Left hindlimb (tissue), 1 donor: ENCODE measurements at regions not wholly inside any gene's neighbourhood (a gene's known extent, or its start where the extent isn't known, plus 50 kb on each side); places are given as distances from the start of the nearest gene placed in this dataset.

ENCODE experiments used
- DNase-seq: peaks from one replicate; pipeline ENCODE4 v3.0.0-alpha.2; 2018

GRCh38 chr2:188077757-188078156, 213.9 kb upstream of the GULP1 start:
- no peak for DNase-seq

DNA sequence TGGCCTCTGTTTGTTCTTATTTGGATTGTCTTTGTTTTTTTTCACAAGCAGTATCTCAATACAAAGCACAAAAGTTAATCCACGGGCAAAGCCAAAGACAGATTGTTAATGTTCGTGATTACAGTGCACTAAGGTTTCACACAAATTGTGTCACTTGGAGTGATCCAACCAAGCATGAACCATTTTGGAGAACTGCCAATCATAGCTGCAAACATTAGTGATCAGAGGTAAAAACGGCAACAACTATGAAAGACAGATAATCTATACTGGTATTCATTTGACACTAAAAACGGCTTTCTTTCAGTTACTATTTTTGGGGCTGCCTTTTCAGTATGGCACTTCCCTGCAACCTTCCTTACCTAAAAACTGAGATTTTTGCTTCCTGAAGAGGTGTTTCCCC, 213.1 kb upstream of the GULP1 start:
- DNase-seq, result no peak

GRCh38 chr2:188079196-188079595, 212.5 kb upstream of the GULP1 start:
- DNase-seq, result no peak

- DNase-seq, result no peak
Observed at GRCh38 chr2:188085421-188085820, 206.3 kb upstream of the GULP1 start.

DNA sequence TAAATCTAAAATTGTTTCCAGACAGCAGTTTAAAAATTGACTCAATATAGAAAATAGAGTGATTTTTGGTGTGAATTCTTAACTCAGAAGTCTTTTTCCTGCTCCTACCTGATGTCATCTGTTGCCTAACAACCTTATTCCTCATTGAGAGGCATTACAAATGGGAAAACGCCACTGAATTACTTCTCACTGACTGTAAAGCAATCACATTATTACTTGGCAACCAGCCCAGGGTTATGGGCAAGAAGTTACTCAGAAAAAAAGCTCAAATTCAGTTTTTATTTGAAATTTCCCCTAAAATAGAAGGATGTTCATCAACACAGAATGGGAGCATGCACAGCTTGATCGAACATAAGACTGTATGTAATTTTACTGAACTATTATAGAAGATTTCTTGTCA, 201.8 kb upstream of the GULP1 start:
- no peak for DNase-seq

DNA sequence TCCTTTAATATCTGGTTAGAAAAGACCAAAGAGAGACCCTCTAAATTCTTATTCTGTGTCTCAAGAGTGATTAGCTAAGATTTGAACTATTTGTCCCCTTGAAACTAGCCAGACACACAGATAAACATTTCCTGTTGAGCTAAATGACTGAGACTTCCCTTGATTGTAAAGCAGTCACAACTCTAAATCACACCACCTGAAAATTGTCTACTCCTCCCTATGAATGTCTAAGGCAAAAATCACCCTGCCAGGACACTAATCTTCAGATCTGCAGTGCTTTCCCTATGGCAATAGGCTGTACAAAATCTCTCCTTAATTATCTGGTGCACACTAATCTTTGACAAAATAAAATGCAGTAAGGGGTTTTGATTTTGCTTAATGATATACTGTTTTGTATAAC, 200.5 kb upstream of the GULP1 start:
- DNase-seq, result no peak

DNA sequence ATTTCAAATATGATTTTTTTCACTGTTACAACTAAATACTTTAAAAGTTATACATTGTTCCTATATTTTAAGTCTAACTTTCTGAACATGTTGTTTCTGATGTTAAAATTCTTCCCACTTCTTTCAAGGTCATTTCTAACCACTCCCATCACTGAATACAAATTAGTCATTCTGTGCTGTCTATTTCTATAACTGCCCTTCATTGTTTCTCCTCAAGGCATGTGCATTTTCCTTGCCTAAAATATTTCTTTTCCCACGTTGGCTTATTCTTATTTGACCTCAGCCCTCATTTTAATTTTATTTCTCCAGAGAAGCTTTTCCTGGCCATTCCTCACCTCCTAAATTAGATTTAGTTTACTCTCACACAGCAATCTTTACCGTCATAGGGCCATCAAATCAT, 198.9 kb upstream of the GULP1 start:
- no peak for DNase-seq

DNA sequence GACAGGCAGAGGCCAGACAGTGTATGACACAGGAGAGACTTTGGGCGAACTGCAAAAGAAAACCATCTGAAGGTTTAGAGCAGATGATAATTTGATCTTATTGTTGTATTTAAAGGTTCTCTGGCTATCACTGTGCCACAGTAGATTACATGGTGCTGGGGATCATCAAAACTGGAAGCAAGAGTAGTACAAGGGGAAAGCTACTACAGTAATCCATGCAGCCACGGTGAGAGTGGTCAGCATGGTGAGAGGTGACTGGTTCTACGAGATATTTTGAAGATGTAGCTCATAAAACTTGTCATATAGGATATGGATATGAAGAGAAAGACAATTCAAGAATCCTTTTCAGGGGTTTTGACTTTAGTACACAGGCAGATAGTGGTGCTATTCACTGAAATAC, 194.8 kb upstream of the GULP1 start:
- DNase-seq, result no peak

DNA sequence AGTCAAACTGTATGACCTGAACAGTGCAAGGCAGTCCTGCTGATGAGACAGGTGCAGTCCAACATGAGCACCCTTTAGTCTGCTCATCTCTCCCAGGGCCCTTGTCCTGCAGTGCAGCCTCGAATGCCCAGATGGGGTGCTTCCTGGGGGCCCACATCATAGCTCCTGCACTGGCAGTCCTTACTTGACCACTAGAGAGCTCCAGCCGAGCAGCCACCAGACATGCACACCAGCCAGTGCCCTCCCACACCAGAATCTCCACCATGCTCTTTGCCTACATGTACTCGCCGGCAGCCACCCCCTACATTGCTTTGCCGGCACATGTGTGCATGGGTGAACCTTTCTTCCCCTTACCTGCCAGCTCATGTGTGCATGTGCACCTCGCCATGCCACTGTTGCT, 188.8 kb upstream of the GULP1 start:
- no peak for DNase-seq

- no peak for DNase-seq
Observed at GRCh38 chr2:188114014-188114413, 177.7 kb upstream of the GULP1 start.

DNA sequence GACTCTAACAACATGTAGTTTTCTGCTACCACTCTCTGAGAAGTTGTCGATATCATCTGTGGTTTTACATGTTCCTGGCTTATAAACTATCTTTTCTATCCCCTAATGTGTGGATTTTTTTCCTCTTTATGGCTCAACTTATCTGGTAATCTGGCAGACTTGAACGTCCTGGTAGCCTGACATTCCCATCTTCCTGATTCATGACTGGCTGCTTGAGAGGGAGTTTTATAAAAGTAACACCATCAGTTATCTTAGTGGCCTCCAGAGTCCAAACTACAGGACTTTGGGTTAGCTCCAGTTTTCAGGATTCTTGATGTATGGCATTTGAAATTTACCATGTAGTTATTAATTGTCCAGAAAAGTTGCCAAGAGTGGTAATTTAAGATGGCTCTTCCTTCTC, 174.0 kb upstream of the GULP1 start:
- no peak for DNase-seq

DNA sequence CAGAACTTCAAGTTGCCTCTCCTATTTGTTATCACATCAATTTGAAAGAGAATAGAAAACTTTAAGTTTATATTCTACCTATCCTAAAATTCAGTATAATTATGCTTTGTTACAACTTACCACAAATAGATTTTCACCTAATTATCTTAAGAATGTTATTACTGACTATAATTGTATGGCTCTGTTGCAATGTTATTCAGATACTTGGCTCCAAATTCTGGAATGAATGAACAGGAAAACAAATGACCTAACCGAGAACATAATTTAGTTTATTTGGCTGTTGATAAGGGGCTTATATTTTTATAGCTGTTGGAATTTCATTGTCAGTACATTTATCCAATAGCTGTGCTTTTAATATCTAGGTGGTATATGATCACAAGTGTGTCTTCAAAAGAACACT, 173.2 kb upstream of the GULP1 start:
- no peak for DNase-seq

GRCh38 chr2:188119112-188119838, 172.4 kb upstream of the GULP1 start:
- no peak for DNase-seq

DNA sequence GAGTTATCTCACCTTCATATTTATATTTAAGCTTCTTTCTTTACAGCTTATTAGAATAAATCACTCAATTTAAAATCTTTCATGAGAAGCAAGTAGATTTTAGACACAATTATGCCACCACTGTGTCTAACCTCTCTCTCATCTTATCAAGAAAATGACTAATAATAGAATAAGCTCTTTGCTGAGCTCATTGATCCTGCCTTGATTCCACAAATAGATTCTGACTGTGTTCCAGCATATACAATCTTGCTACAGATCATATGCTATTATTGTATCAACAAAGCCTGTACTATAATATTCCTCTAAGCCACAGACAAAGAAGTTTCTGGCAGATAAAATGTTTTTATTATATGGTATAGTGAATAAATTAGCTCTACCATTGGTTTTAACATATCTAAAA, 168.7 kb upstream of the GULP1 start:
- DNase-seq, result no peak

- no peak for DNase-seq
Observed at GRCh38 chr2:188129677-188130076, 162.0 kb upstream of the GULP1 start.

- DNase-seq, result no peak
Observed at GRCh38 chr2:188130317-188130716, 161.4 kb upstream of the GULP1 start.

DNA sequence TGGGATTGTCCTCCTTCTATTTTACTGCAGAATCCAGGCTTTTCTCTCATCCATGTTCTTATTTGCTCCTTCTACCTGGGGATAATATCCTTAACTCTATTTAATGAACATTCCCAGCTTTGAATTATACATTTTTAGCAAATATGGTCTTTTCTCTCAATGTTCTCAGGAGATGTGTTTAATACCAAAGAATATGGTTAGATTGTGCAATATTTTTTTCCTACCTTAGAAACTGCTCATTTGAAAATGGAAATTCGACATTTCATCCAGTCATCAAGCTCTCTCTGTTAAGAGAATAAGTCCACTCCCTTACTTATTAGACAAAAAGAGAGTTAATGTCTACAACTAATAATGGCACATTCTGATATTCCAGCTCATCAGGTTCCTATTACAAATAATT, 160.4 kb upstream of the GULP1 start:
- no peak for DNase-seq

- peak; percentile 42 for DNase-seq
Observed at GRCh38 chr2:188132385-188132784, 159.3 kb upstream of the GULP1 start.

GRCh38 chr2:188134241-188134640, 157.4 kb upstream of the GULP1 start:
- DNase-seq, result no peak

DNA sequence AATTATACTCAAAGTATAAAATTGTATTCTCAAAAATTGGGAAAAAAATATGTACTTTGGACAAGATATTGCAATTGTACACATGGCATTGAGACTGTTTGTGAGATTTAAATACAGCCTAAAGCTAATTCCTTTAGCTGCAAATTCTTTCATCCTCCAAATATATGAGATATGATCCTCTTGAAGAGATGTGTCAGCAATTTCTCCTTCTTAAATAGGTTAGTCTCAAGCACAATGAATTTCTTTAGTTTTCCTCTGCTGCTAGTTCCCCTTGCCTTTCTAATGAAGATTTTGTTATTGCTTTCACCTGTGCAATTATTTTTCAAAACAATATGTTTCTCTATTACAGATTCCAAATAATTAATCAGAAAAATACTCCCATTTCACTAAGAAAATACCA, 153.4 kb upstream of the GULP1 start:
- no peak for DNase-seq

- no peak for DNase-seq
Observed at GRCh38 chr2:188142088-188142487, 149.6 kb upstream of the GULP1 start.

DNA sequence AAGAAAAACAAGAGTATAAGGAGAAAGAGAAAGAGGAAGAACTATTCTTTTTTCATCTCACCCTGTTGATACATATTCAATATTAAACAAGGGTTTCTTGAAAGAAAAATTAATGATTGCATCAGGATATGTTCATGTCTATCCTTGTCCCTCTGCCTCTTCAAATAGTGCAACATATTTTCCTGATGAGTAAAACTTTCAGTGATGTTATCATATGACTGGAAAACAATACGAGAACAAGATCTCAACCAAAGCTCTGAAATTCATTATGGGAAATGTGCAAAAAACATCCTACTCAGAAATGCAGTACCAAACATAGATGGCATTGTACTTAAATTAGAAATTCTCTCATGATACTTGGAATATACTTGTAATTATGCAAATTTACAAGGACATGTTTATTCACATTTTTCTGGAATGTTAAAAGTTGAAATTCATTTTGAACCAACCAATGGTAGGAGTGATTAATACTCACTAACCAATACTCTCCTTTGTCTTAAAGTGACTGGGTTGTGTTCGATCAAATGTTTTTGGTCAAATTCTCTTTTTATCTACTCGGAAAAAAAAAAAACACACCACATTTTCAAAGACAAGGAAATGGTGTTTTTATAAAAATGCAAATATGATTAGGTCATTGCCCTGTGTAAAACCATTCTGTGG, 148.9 kb upstream of the GULP1 start:
- no peak for DNase-seq

DNA sequence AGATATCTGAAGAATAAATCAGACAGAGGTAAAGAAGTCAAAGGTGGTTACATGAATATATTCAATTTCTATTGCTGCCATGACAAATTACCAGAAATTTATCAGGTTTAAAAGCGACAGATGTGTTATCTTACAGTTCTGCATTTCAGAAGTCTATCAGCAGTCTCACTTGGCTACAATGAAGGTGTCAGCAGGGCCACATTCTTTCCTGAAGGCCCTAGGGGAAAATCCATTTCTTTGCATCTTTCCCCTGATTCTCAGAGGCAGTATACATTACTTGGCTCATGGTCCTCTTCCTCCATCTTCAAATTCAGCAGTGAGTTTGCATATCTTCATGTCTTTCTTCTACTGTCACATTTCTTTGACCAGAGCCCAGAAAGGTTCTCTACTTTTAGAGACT, 145.8 kb upstream of the GULP1 start:
- no peak for DNase-seq

- DNase-seq, result no peak
Observed at GRCh38 chr2:188146888-188147287, 144.8 kb upstream of the GULP1 start.

- no peak for DNase-seq
Observed at GRCh38 chr2:188151670-188152069, 140.0 kb upstream of the GULP1 start.
